GM18868 (cell line): ENCODE measurements at regions not wholly inside any gene's neighbourhood (a gene's known extent, or its start where the extent isn't known, plus 50 kb on each side); places are given as distances from the start of the nearest gene placed in this dataset.
"Not testable (repeated sequence)": the region's sequence is repeated elsewhere in the genome, so short reads cannot be mapped to it uniquely, and the experiment has no call there.

Experiments
- ATAC-seq: cut with Tn5 transposase; IDR thresholded peaks from one replicate; pipeline ENCODE4 v1.9.1; 2021; ENCODE audit warnings: mild to moderate bottlenecking, moderate library complexity; ENCODE audit not compliant: unreplicated experiment

DNA sequence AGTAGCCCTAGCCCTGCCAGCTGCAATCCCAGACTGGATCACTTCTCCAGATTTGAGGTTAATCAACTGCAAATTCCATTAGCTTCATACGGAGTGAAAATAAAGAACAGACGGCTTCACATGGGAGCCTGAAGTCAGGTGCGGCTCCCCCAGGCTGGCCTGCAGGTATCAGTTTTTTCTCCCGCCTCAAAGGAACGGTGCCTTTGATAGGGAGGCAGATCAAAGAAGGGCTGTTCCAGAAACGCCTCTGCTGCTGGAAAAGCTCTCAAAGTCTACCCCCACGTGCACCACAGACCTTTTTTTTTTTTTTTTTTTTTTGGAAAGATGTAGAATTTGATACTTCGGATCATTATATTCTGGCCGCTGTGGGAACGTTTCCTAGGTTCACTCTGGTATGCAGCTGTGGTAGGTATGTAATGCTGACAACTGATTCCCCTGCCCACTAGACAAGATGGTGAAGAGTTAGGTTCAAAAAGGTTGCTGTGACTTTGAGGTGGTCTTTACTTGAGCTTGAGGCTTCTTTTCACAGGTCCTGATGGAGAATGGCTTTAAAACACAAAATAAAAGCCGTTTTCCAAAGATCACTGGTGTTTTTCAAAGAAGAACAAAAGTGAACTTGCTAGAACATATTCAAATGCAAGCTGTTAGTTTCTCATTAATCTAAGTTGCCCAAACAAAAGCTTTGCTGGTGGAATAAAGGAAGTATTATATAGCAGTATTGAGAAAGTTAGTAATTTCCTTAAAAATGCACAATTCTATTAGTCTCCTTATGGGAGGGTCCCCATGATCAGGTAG lies 189.0 kb upstream of the NFIA start:
- ATAC-seq: no peak

DNA sequence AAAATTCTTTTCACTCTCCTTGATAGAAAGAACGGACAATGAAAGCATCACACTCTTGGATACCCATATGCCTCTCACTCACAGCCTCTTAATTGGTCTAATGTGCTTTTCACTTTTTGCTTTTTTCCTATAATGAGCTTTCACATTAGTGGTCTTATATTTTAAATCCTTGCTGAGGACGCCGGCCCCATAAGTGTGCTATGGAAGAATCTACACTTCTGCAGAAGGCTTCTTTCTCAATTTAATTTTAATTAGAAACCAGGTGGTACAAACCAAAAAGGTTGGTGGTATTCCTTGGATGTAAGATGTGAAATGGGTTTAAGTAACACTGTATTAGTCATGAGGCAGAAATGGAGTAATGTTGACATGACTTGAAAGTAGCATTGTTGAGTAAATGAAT lies 190.6 kb upstream of the NFIA start:
- ATAC-seq: no peak

DNA sequence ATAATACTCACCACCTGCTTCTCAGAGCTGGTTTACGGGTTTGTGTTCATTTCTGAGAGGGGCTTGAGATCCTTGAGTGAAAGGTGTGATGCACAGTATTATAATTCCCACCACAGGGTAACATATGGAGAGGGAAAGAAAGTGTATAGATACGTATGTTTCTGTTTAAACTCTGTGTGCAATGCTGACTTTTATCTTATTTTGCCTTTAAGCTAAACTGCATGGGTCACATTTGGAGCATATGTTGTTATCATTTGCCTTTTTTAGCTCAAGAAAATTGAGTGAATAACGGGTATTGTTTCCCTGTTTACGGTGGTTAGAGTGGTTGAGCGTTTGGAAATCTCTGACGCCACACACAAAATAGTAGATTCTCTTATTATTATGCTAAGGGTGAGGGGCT lies 191.1 kb upstream of the NFIA start:
- ATAC-seq: no peak

DNA sequence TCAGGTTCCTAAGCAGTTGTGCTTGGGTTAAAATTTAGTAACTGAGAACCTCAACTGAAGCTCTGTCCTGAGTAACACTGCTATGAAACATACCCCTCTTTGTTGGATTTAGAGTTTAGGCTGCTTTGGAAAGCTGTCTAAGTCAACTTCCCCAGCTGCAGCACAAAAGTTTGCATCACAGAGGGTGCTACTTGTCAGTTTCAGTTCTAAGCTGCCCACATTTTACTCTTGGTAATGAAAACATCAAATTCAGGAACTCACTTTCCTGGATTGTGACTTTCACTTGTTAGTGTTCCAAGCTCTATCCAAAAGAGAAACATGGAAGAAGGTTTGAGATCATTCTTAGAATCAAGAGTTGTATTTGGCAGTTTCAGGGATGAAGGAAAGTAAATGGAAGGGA lies 191.7 kb upstream of the NFIA start:
- ATAC-seq: no peak

DNA sequence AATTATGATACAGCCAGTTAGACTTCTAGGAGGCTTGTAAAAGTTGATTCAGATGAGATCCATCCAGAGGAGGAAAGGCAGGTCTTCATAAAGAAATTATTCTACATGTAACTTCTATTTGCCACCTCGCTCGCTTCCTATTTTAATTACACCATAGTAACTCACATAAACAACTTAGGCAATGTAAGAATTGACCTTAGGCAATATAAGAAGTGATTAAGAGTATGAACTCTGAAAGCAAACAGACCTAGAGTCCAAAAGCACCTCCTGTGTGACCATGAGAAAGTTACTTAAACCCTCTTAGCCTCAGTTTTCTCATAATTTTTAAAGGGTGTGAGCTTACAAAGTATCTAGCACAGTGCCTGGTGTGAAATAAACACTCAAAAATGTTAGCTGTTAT lies 192.7 kb upstream of the NFIA start:
- no peak for ATAC-seq

DNA sequence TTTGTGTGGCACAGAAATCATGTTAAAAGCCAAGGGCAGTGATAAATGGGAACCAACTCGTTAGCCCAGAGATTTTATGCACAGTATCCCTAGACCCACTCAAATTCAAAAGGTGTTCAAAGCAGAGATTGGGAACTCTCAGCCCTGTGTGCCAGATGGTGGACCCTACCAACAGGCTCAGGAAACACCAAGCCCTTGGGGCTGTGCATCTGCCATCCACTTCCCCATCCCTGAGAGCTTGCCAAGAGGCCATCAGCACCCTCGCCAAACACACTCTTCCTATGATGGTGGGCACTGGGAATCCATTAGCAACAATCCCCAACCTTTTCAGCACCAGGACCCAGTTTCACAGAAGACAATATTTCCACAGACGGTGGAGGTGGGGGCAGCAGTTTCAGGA lies 194.2 kb upstream of the NFIA start:
- ATAC-seq: no peak

DNA sequence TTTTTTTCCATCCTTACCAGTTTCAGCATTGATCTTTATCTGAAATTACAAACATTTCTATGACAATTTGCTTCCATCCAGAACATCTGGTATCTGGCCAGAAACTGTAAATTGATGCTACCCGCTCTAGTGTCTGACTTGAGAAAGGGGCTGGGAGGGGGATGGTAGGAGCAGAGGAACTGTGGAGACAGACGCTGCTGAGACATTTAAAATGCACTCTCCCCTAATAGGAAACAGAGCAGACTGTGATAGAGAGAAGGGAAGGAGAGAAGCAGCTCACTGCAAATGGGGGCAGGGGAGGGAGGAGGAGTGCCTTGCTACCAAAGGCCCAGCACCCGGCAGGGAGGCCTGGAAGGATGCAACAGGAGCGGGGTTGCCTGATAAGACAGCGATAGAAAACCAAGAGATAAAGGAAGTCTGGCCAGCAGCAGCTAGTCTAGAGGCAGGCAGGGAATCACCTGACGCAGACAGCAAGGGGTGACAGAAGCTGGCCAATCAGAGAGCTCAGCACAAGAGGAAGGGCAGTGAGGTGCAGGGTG lies 195.5 kb upstream of the NFIA start:
- no peak for ATAC-seq

DNA sequence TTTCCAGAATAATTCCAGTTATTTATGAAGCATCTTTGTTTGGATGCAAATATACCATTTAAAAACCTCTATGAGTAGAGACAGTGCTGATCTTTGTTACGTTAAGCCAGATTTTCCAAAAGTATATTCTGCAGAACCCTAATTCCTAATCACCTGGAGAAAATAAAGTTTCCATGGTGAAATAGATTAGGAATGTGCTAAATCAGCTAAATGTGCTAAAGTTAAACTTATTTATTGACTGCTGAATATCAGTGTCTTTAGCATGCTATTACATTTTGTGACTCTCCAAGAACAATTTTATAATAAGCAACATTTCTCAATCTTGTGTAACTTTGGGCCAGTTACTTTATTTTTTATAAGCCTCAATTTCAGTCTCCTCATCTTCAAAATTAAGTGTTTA lies 196.3 kb upstream of the NFIA start:
- no peak for ATAC-seq

DNA sequence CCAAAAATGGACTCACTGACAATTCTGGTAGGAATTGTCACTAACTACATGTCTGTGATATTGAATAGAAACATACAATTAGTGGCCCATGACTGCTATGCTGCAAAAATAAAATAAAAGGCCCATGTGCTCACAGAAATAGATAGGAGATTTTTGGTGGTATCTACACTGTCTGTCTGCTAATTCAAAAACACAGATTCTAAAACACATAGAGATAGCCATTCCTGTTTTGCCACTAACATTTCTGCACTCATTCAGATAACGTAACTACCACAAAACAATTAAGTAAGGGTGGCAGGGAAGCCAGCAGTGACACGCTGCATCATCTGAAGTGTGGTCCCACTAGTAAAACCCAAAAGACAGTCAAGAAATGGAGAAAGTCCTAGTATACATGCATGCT lies 202.2 kb upstream of the NFIA start:
- ATAC-seq: no peak

DNA sequence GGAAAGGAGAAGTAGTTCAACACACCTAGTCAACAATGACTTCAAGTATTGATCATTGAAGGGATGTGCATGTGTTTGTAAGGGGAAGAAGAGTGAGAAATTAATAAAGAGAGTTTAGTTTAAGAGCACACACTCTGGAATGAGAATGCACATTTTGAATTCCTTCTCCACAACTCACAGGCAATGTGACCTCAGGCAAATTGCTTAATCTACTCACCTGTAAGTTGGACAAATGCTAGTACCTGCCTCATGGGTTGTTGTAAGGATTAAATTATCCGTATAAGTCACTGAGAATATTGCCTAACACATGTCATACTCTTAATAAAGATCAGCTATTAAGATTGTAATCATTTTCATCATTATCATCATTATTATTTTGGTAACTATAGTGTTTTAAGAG lies 204.0 kb upstream of the NFIA start:
- no peak for ATAC-seq

DNA sequence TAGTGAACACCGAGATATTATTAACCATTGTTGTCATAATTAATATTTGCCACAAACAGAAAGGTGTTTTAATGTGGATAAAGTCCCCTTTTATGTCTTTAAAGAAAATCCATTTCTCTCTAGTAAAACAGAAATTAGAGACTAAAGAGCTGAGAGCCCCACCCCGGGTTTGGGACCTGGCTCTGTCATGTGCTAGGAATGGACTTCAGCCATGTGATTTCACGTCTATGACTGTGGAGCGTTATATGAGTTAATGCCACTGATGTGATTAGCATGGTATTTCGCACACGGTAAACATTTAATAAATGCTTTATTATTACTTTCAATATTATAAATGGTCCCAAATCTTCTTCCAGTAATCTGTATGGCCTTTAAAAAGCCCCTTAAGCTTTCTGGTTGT lies 205.0 kb upstream of the NFIA start:
- ATAC-seq: no peak

DNA sequence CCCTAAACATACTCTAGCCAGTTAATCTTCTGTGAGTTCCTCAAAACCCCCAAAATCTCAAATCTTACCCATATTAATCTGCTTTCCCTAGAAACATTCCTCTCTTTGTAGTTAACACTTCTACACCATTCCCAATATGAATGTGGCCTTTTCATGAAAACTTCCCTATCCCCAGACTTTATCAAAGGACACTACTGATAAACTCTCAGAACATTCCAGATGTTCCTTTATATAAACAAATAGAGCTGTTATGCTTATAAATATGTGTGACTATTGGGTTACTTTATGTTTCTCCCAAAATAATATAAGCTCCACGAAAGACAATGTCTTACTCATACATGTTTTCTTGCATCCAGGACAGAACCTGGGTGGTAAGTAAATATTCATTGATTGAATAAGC lies 205.4 kb upstream of the NFIA start:
- ATAC-seq: no peak

DNA sequence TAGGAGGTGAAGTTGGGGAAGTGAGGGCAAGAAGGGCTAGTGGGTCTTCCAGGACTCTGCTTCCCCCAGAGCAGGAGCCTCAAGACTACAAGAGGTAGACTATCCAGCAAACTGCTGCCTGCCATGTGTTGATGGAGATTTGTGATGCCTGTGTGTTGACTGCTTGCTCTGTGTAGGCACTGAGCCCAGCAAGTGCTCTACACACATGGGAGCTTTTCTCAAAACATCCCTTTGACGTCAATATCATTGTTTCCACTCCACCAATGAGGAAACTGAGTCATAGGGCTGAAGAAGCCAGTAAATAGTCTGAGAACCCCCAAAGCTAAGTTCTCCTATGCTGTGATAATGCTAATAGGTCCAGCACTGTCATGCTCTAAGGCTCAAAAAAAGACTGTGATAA lies 207.2 kb upstream of the NFIA start:
- no peak for ATAC-seq

DNA sequence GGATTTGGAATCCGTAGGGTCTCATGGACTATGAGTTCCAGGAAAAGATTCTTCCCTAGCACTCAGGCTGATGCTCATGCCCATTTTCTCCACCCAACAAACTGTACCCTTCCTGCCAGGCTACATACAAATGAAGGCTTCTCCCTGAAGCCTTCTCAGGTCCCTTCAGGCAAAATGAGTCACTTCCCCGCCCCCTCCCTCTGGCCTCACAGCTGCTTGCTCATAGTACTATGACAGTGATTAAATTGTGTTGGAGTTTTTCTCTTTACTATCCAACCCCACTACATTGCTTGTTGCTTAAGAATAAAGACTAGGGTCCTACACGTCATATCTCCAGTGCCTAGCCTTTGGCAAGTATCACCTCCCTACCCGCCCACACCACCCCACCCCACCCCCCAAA lies 207.6 kb upstream of the NFIA start:
- no peak for ATAC-seq

DNA sequence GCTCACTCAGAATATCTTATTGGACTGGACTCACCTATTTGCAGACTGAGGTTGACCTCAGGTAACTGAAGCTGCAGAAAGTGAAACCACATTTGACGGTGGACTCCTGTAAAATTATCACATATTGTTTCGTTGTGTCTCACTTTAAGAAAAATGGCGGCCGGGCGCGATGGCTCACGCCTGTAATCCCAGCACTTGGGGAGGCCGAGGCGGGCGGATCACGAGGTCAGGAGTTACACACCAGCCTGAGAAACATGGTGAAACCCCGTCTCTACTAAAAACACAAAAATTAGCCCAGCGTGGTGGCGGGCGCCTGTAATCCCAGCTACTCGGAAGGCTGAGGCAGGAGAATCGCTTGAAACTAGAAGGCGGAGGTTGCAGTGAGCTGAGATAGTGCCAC lies 209.0 kb upstream of the NFIA start:
- ATAC-seq: not testable (repeated sequence)

DNA sequence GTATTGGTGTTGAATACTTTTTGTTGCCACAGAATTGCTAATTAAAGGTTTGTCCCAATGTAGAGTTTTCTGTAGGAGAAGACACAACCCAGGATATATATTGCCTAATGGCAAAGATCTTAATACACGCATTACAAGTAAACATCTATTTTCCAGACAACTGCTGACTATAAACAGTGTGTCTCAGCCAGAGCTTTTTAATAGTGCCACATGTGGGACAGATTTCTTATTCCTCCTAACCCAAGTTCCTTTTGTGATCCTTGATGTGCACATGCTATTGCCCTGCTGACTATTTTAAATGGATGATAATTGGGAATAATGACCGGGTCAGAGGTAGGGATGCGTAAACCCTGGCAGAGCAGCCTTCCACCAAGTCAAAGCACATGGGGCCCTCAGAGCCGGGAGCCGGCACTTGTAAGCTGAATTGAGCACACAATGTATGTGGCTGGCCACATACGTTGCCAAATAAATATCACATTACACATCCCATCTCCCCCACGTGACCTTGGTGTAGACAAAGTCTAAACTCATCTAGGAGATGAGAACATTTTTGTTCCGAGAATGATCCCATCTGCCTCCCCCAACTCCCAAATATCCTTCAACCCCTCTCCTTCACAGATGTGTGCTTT lies 209.8 kb upstream of the NFIA start:
- no peak for ATAC-seq

DNA sequence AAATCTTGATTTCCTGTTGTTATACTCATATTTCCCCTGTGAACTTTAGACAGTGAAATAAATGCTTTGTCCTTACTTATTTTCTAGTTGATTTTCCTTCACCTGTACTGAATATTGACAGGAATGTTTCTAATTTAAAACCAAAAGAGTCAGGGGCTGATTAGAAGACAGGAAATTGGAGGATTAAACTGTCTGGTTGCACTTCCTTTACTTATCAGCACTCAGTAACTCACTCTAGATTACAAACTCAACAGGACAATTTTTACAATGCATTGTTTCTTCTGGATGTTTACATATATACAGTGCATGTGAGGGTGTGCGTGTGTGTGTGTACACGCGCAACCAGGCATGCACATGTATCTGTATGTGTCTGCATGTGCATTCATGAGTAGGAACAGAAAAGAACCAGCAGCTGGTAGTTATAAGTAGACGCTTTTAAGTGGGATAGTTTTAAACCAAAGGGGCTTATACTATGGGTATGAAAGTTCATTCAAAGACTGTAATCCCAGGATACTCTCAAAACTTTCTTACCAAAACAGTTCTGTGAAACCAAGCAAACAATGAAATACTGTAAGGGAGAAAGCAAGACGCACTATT lies 212.0 kb upstream of the NFIA start:
- ATAC-seq: no peak

DNA sequence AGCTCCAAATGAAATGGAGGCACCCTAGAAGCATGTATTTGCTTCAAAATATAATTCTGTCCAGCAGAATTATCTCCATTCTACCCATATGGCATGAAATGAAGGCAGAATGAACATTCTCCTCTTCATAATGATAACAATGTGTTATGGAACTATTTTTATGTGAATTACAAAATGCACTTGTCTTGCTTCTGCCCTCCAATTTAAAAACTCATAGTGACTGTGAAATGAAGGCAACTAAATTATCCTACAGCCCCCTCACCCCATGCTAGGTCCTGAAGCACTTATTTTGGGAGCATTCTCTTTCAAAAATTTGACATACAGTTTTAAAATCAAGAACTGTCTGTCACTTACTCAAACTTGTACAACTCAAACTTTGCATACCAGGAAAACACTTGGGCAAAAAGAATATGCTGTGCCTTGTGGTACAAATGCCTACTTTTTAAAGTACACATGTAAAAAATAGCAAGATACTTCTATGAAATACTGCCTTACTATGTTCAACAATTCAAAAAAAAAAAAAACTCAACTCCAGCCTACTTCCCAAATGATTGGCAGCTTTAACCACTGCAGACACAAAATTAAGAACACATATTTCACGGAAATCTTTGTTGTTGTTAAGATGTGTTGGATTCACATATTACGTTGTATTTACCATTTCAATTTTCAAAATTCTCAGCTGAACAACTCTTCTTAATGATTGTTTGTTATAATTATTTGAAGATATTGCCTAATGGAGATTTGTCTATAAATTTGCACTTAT lies 213.3 kb upstream of the NFIA start:
- ATAC-seq: no peak

DNA sequence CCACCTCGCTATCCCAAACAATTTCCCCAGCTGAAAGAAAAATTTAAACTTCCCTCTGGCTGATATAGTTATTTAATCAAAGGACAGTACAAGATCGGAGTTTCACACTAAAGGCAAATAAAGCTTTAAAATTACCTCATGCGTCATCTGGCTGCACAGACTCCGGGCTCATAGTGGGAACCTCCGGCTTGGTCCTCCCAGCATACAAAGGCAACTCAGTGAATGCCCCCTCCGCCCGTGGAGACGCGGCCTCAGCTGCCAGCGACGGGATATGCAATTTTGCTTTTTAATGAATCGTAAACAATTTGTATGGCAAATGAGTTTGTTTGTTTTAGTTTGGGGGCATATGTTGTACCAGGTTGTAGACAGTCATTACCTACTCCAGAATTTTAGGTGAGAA lies 214.6 kb upstream of the NFIA start:
- ATAC-seq: no peak

DNA sequence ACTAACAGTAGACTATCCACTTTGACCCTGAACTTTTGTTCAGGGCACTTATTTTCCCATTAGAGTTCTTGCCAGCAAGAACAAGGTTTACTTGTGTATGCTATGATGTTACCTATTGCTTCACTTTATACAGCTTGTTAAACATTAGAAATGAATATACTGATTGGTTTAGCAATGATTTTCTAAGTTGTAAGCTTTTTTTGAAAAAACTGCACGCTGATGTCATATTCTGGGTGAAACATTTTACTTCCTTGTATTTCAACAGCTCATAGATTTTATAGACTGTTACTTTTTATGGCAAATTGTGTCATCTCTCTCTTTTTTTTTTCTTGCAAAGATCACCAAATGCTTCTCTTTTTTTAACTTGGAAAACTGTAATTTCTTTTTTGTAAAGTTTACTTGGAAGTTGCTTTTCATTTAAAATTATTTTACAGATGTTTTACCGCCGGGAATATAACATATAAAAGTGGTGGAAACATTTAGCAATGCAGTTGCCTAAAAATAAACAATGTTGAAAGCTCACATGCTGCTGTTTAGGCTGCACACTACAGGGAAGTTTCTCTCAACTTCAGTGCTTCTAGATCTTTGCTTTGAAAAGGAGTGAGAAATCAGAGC lies 215.3 kb upstream of the NFIA start:
- no peak for ATAC-seq
